Neural progenitor cell (in vitro differentiated cells): ENCODE measurements at regions not wholly inside any gene's neighbourhood (a gene's known extent, or its start where the extent isn't known, plus 50 kb on each side); places are given as distances from the start of the nearest gene placed in this dataset.
A peak's percentile ranks its signal among the peaks of the same experiment; 100 is the strongest.

Source experiments
- DNase-seq: peaks from one replicate; pipeline ENCODE4 v3.0.0-alpha.2; 2016; ENCODE audit warnings: low spot score
- H2AFZ ChIP-seq: fragments of 200-600 bp; sonication (generic); replicated peaks from 2 replicates; pipeline ENCODE4 v1.6.1; 2016; ENCODE audit warnings: antibody characterized with exemption
- H3F3A ChIP-seq: fragments of 200-600 bp; sonication (generic); 2 replicates; pipeline ENCODE4 v1.6.1; 2016; ENCODE audit warnings: antibody characterized with exemption, low read depth
- H3K27ac ChIP-seq: fragments of 200-600 bp; sonication (generic); 2 replicates; pipeline ENCODE4 v1.5.1; 2016; ENCODE audit warnings: mild to moderate bottlenecking
- H3K27me3 ChIP-seq: fragments of 200-600 bp; sonication (generic); 2 replicates; pipeline ENCODE4 v1.6.1; 2016; ENCODE audit warnings: mild to moderate bottlenecking, moderate library complexity
- H3K36me3 ChIP-seq: fragments of 200-600 bp; sonication (generic); 2 replicates; pipeline ENCODE4 v1.5.1; 2016
- H3K4me1 ChIP-seq: fragments of 200-600 bp; sonication (generic); 2 replicates; pipeline ENCODE4 v1.6.1; 2016; ENCODE audit warnings: mixed run types
- H3K4me2 ChIP-seq: fragments of 200-600 bp; sonication (generic); 2 replicates; pipeline ENCODE4 v1.6.1; 2016
- H3K4me3 ChIP-seq: fragments of 200-600 bp; sonication (generic); 2 replicates; pipeline ENCODE4 v1.5.1; 2016
- H3K79me2 ChIP-seq: fragments of 200-600 bp; sonication (generic); 2 replicates; pipeline ENCODE4 v1.6.1; 2016; ENCODE audit warnings: low read depth
- H3K9ac ChIP-seq: fragments of 200-600 bp; sonication (generic); 2 replicates; pipeline ENCODE4 v1.6.1; 2016
- H3K9me3 ChIP-seq: fragments of 200-600 bp; sonication (generic); 2 replicates; pipeline ENCODE4 v1.5.1; 2016; ENCODE audit warnings: low read depth
- H4K20me1 ChIP-seq: fragments of 200-600 bp; sonication (generic); 2 replicates; pipeline ENCODE4 v1.6.1; 2016; ENCODE audit warnings: low read depth
- H3K27ac Mint-ChIP-seq: 3 replicates; pipeline ENCODE4 v1.8.0; 2021; ENCODE audit warnings: mixed read lengths
- H3K27me3 Mint-ChIP-seq: 2 replicates; pipeline ENCODE4 v1.8.0; 2022; ENCODE audit warnings: low read depth, mild to moderate bottlenecking, inconsistent platforms, moderate library complexity, mixed read lengths; ENCODE audit not compliant: insufficient read depth
- H3K36me3 Mint-ChIP-seq: 3 replicates; pipeline ENCODE4 v1.8.0; 2021; ENCODE audit warnings: mixed read lengths
- H3K4me1 Mint-ChIP-seq: 3 replicates; pipeline ENCODE4 v1.8.0; 2021; ENCODE audit warnings: mixed read lengths
- H3K4me3 Mint-ChIP-seq: 3 replicates; pipeline ENCODE4 v1.8.0; 2021; ENCODE audit warnings: mild to moderate bottlenecking, moderate library complexity, mixed read lengths
- H3K9me3 Mint-ChIP-seq: 3 replicates; pipeline ENCODE4 v1.8.0; 2020; ENCODE audit warnings: mixed read lengths
- EZH2 ChIP-seq: fragments of 200-600 bp; sonication (generic); IDR thresholded peaks from 2 replicates; pipeline ENCODE4 v1.6.1; 2017; ENCODE audit warnings: antibody characterized with exemption, mild to moderate bottlenecking, moderate library complexity
- EZH2phosphoT487 ChIP-seq: fragments of 200-600 bp; sonication (generic); IDR thresholded peaks from 2 replicates; pipeline ENCODE4 v1.6.1; 2017; ENCODE audit warnings: antibody characterized with exemption
- TF ChIP-seq, protein P1 (sequence below): fragments of 200-600 bp; sonication (generic); IDR thresholded peaks from 2 replicates; pipeline ENCODE4 v1.5.1; 2017; ENCODE audit warnings: antibody characterized with exemption, mild to moderate bottlenecking

DNA sequence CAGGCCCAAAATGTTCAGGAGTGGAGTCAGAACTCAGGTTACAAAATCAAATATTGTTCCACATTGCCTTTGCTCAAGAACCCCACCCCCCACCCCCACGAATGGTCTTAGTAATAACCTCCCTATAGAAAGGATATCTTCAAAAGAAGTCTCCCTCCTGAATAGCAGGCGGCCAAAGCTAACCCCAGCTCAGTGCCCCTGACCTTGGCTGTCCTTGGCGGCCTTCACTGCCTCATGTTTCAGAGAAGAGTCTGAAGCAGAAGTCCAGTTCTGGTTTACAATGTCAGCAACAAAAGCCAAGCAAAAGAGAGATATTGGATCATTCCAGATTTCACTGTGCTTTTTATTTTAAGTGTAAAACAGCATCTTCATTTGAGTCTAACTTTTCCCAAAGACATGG lies 476.5 kb upstream of the NRP1 start:
- H3K27ac ChIP-seq = no peak overlapping the region
- no peaks in the 10 kb centered on the region for H3K27me3 ChIP-seq
- peaks cover 15% of the 10 kb centered on the region for H3K4me1 ChIP-seq
- Mint-ChIP-seq H3K4me3 (no peak overlapping the region), H3K27me3 (peaks cover 6% of the 10 kb centered on the region), H3K9me3 (peaks cover 14% of the 10 kb centered on the region), H3K36me3 (peaks cover 3% of the 10 kb centered on the region), H3K4me1 (peaks cover 23% of the 10 kb centered on the region), H3K27ac (no peak overlapping the region)
- TF ChIP-seq EZH2 (no peak), EZH2phosphoT487 (no peak)
- TF ChIP-seq, protein P1, sequence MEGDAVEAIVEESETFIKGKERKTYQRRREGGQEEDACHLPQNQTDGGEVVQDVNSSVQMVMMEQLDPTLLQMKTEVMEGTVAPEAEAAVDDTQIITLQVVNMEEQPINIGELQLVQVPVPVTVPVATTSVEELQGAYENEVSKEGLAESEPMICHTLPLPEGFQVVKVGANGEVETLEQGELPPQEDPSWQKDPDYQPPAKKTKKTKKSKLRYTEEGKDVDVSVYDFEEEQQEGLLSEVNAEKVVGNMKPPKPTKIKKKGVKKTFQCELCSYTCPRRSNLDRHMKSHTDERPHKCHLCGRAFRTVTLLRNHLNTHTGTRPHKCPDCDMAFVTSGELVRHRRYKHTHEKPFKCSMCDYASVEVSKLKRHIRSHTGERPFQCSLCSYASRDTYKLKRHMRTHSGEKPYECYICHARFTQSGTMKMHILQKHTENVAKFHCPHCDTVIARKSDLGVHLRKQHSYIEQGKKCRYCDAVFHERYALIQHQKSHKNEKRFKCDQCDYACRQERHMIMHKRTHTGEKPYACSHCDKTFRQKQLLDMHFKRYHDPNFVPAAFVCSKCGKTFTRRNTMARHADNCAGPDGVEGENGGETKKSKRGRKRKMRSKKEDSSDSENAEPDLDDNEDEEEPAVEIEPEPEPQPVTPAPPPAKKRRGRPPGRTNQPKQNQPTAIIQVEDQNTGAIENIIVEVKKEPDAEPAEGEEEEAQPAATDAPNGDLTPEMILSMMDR = no peak
- no peaks in the 10 kb centered on the region for H3K36me3 ChIP-seq
- no peaks in the 10 kb centered on the region for H4K20me1 ChIP-seq
- H3F3A ChIP-seq = peaks cover 6% of the 10 kb centered on the region
- H3K4me2 ChIP-seq = no peak overlapping the region
- H3K9ac ChIP-seq = no peak overlapping the region
- H3K79me2 ChIP-seq = no peaks in the 10 kb centered on the region
- H2AFZ ChIP-seq = no peak overlapping the region
- no peaks in the 10 kb centered on the region for H3K9me3 ChIP-seq
- H3K4me3 ChIP-seq = no peak overlapping the region
- DNase-seq = no peak

DNA sequence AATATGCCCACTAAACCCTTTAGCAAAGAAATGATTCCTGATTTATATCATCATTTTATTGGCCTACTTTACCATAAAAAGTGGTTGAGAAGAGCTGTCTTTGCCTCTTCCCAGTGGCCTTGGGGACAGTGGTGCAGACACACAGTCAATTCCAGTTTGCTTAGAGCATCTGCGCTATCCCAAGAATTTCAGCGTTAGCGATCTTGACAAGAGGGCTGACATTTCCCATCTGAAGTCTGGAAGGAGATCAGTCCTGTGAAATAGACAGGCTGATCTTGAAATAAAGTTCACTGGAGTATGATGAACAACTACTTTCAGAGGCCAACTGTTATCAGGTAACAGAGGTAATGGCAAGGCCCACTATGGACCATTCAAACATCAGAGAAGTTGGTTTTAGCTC lies 475.3 kb upstream of the NRP1 start:
- H3K4me3 Mint-ChIP-seq = no peak overlapping the region
- H3K36me3 Mint-ChIP-seq = peaks cover 3% of the 10 kb centered on the region
- Histone ChIP-seq H3K9me3 (no peaks in the 10 kb centered on the region), H3K36me3 (no peaks in the 10 kb centered on the region), H3K9ac (no peak overlapping the region), H3K79me2 (no peaks in the 10 kb centered on the region), H3F3A (peaks cover 6% of the 10 kb centered on the region), H3K4me1 (peaks cover 15% of the 10 kb centered on the region), H3K27ac (no peak overlapping the region), H2AFZ (no peak overlapping the region), H3K27me3 (no peaks in the 10 kb centered on the region), H4K20me1 (no peaks in the 10 kb centered on the region), H3K4me2 (no peak overlapping the region), H3K4me3 (no peak overlapping the region)
- no peak overlapping the region for H3K27ac Mint-ChIP-seq
- H3K9me3 Mint-ChIP-seq = peaks cover 13% of the 10 kb centered on the region
- H3K4me1 Mint-ChIP-seq = peaks cover 23% of the 10 kb centered on the region
- no peak for DNase-seq
- TF ChIP-seq, protein P1 = no peak
- TF ChIP-seq EZH2phosphoT487 = no peak
- TF ChIP-seq EZH2 = no peak
- peaks cover 7% of the 10 kb centered on the region for H3K27me3 Mint-ChIP-seq

DNA sequence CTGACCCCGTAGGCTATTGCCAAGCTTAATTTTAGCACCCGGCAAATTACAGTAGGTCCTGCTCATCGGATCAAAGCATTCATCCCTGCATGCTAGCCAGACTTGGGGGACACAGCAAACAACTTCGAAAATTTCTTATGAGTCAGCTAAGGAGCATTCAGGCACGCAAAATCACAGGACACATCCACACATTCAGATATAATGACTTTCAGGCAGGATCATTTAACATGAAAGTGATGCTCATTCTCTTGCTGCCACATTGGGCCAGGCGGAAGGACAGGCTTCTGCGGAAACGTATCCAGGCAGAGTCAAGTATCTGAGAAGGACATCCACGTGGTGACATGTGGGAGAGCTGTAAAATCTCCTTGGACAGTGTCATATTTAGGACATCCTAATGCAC lies 474.0 kb upstream of the NRP1 start:
- no peak overlapping the region for H2AFZ ChIP-seq
- H3K79me2 ChIP-seq = no peaks in the 10 kb centered on the region
- peaks cover 11% of the 10 kb centered on the region for H3K27me3 Mint-ChIP-seq
- H3K9ac ChIP-seq = no peak overlapping the region
- H4K20me1 ChIP-seq = no peaks in the 10 kb centered on the region
- no peaks in the 10 kb centered on the region for H3K9me3 ChIP-seq
- peaks cover 6% of the 10 kb centered on the region for H3F3A ChIP-seq
- H3K4me3 Mint-ChIP-seq = no peak overlapping the region
- no peak overlapping the region for H3K4me2 ChIP-seq
- peak overlapping the region; percentile 7 for H3K27ac Mint-ChIP-seq
- TF ChIP-seq, protein P1 = no peak
- no peak for TF ChIP-seq EZH2phosphoT487
- no peak for TF ChIP-seq EZH2
- H3K36me3 Mint-ChIP-seq = peaks cover 3% of the 10 kb centered on the region
- H3K27ac ChIP-seq = no peak overlapping the region
- peaks cover 4% of the 10 kb centered on the region for H3K9me3 Mint-ChIP-seq
- peaks cover 15% of the 10 kb centered on the region for H3K4me1 ChIP-seq
- no peaks in the 10 kb centered on the region for H3K27me3 ChIP-seq
- no peaks in the 10 kb centered on the region for H3K36me3 ChIP-seq
- no peak overlapping the region for H3K4me3 ChIP-seq
- no peak for DNase-seq
- peaks cover 23% of the 10 kb centered on the region for H3K4me1 Mint-ChIP-seq
